Adrenal gland (tissue), 5 donors: ENCODE measurements at regions not wholly inside any gene's neighbourhood (a gene's known extent, or its start where the extent isn't known, plus 50 kb on each side); places are given as distances from the start of the nearest gene placed in this dataset.

ENCODE experiments used
- CTCF ChIP-seq, 6 experiments: fragments of 450-650 bp in 4 of 6; fragments of 200-600 bp in 2 of 6; sonication (generic) in 1 of 6; IDR thresholded peaks; 1 replicate in 5 of 6; 2 replicates in 1 of 6; pipeline versions ENCODE4 v1.5.1 to v1.8.0; 2016 to 2021; ENCODE audit warnings: antibody characterized with exemption in 6 of 6, mild to moderate bottlenecking in 2 of 6, moderate library complexity in 1 of 6
- POLR2A ChIP-seq, 2 donors: fragments of 450-650 bp; IDR thresholded peaks; one replicate each; pipeline ENCODE4 v1.6.1; 2017; ENCODE audit warnings: antibody characterized with exemption in 2 of 2, mild to moderate bottlenecking in 2 of 2, moderate library complexity in 1 of 2
- donor health status: DM: no; HTN: no; CAD: no.

GRCh38 chr10:10967029-10967428, 50.6 kb upstream of the CELF2 start:
- TF ChIP-seq POLR2A (IDR thresholded peaks at IDR 0.05) (no peak), CTCF (IDR thresholded peaks at IDR 0.05) (no peak)
